DND-41 (cell line): ENCODE measurements at regions not wholly inside any gene's neighbourhood (a gene's known extent, or its start where the extent isn't known, plus 50 kb on each side); places are given as distances from the start of the nearest gene placed in this dataset.
"Not testable (repeated sequence)": the region's sequence is repeated elsewhere in the genome, so short reads cannot be mapped to it uniquely, and the experiment has no call there.

Experiments
- ATAC-seq: fragments of 200-7000 bp; cut with Tn5 transposase; 3 replicates; pipeline ENCODE4 v1.9.1; 2021; ENCODE audit warnings: low read depth; ENCODE audit not compliant: insufficient read depth
- DNase-seq: peaks from one replicate; pipeline ENCODE4 v3.0.0-alpha.2; 2020
- H2AFZ ChIP-seq: 2 replicates; pipeline ENCODE4 v1.6.0; 2012; ENCODE audit warnings: low read depth, low read length
- H3K27ac ChIP-seq: 2 replicates; pipeline ENCODE4 v1.5.1; 2012; ENCODE audit warnings: low read length, inconsistent platforms
- H3K27me3 ChIP-seq: fragments of 200-600 bp; sonication (generic); 2 replicates; pipeline ENCODE4 v1.6.0; 2012; ENCODE audit warnings: low read length, mild to moderate bottlenecking, inconsistent platforms; ENCODE audit not compliant: insufficient read depth, poor library complexity
- H3K36me3 ChIP-seq: 2 replicates; pipeline ENCODE4 v1.5.1; 2012; ENCODE audit warnings: low read length, inconsistent platforms; ENCODE audit not compliant: insufficient read depth
- H3K4me1 ChIP-seq: 2 replicates; pipeline ENCODE4 v1.5.1; 2012; ENCODE audit warnings: mild to moderate bottlenecking, low read length; ENCODE audit not compliant: insufficient read depth
- H3K4me2 ChIP-seq: 2 replicates; pipeline ENCODE4 v1.6.0; 2012; ENCODE audit warnings: mild to moderate bottlenecking, moderate library complexity, low read length, inconsistent platforms; ENCODE audit not compliant: insufficient read depth
- H3K4me3 ChIP-seq, 2 experiments: fragments of 200-600 bp in 1 of 2; shearing (Covaris generic) in 1 of 2; 2 replicates each; pipeline ENCODE4 v1.5.1; 2012 to 2016; ENCODE audit warnings: inconsistent platforms in 2 of 2, low read length in 2 of 2, mild to moderate bottlenecking in 2 of 2, low read depth in 1 of 2, moderate library complexity in 1 of 2
- H3K79me2 ChIP-seq: 2 replicates; pipeline ENCODE4 v1.6.0; 2012; ENCODE audit warnings: low read length, inconsistent platforms; ENCODE audit not compliant: insufficient read depth
- H3K9ac ChIP-seq: 2 replicates; pipeline ENCODE4 v1.6.0; 2012; ENCODE audit warnings: low read depth, mild to moderate bottlenecking, inconsistent platforms, low read length, moderate library complexity
- H3K9me3 ChIP-seq: 2 replicates; pipeline ENCODE4 v1.5.1; 2012; ENCODE audit warnings: low read length, moderate library complexity, mild to moderate bottlenecking, inconsistent platforms; ENCODE audit not compliant: insufficient read depth, severe bottlenecking
- H4K20me1 ChIP-seq: 2 replicates; pipeline ENCODE4 v1.6.0; 2012; ENCODE audit warnings: low read length; ENCODE audit not compliant: insufficient read depth
- EZH2 ChIP-seq: IDR thresholded peaks from 3 replicates; pipeline ENCODE4 v1.6.1; 2012; ENCODE audit warnings: borderline replicate concordance, low read depth, mild to moderate bottlenecking, moderate library complexity, low read length, inconsistent platforms; ENCODE audit not compliant: severe bottlenecking
- TF ChIP-seq, protein P1 (sequence below): IDR thresholded peaks from 2 replicates; pipeline ENCODE4 v1.5.1; 2012; ENCODE audit warnings: borderline replicate concordance, low read length, moderate library complexity, mild to moderate bottlenecking; ENCODE audit not compliant: poor library complexity, severe bottlenecking; ENCODE audit errors: extremely low read depth

DNA sequence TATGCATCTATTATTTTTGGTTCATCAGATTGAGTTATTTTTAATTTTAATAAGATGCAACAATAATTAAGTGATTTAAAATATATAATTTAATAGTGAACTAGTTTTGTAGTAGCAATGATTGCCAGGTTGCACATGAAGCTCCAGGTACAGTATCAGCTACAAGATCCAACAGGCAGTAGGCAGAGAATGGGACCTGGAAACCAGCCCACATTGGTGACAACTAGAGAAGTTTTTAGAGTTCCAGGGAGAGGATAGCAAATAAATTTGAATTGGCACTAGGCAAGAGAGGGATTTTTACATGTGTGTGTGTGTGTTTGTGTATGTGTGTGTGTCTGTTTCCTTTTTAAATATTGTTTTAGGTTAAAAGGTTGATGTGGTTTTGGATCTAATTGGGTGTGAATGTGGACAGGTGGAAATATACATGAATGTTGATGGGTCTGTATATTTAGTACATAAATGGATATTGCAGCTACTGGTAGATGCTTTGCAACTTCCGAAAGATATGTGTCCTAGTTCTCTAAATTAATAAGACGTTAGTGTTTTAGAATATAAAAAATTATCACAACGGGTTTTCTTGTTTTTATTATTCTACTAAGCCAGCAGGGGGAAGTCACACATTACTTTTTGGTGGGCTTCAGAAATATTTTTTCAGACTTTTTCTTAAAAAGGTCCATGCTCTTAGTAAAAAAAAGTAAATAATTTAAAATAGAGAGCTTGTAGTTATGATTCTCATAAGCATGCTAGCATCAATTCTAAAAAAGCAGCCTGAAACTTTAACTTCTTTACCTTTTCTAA, 110.1 kb upstream of the GBE1 start:
- TF ChIP-seq, protein P1, sequence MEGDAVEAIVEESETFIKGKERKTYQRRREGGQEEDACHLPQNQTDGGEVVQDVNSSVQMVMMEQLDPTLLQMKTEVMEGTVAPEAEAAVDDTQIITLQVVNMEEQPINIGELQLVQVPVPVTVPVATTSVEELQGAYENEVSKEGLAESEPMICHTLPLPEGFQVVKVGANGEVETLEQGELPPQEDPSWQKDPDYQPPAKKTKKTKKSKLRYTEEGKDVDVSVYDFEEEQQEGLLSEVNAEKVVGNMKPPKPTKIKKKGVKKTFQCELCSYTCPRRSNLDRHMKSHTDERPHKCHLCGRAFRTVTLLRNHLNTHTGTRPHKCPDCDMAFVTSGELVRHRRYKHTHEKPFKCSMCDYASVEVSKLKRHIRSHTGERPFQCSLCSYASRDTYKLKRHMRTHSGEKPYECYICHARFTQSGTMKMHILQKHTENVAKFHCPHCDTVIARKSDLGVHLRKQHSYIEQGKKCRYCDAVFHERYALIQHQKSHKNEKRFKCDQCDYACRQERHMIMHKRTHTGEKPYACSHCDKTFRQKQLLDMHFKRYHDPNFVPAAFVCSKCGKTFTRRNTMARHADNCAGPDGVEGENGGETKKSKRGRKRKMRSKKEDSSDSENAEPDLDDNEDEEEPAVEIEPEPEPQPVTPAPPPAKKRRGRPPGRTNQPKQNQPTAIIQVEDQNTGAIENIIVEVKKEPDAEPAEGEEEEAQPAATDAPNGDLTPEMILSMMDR, result peak; percentile 51
- no peak for TF ChIP-seq EZH2
- Histone ChIP-seq H3K4me2 (no peak overlapping the region), H3K4me1 (peaks cover 5% of the 10 kb centered on the region), H3K9me3 (no peaks in the 10 kb centered on the region), H3K27ac (no peak overlapping the region), H4K20me1 (no peaks in the 10 kb centered on the region), H2AFZ (no peak overlapping the region; the same call in 1 of the 2 replicates), H3K9ac (no peak overlapping the region), H3K79me2 (no peaks in the 10 kb centered on the region), H3K36me3 (no peaks in the 10 kb centered on the region), H3K4me3 (no peak overlapping the region), H3K27me3 (no peaks in the 10 kb centered on the region)
- no peak for ATAC-seq
- no peak for DNase-seq

DNA sequence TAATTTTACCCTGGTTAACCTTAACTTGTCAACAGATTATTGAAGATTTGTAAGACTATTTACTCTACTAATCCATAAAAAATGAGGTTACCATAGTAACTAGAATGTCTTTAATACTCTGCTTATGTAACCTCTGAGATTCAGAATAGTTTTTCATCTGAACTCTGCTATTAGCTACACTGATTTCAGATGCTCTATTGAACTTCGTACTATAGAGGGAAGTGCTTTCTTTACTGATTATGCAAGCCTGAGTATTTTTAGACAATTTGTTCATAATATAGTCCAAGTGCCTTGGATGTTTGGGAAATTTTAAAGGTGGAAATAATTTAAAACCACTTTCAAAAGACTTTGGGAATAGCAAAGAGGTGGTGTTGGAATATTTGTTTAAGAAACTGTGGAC, 107.9 kb upstream of the GBE1 start:
- TF ChIP-seq EZH2, result no peak
- TF ChIP-seq, protein P1, result no peak
- no peak overlapping the region for H2AFZ ChIP-seq
- DNase-seq, result no peak
- no peak for ATAC-seq
- H3K4me3 ChIP-seq, result no peak overlapping the region
- H3K36me3 ChIP-seq, result no peaks in the 10 kb centered on the region
- peaks cover 9% of the 10 kb centered on the region for H3K4me1 ChIP-seq
- H3K27me3 ChIP-seq, result no peaks in the 10 kb centered on the region
- H3K4me2 ChIP-seq, result no peak overlapping the region
- H4K20me1 ChIP-seq, result no peaks in the 10 kb centered on the region
- H3K9ac ChIP-seq, result no peak overlapping the region
- H3K9me3 ChIP-seq, result no peaks in the 10 kb centered on the region
- H3K27ac ChIP-seq, result no peak overlapping the region
- no peaks in the 10 kb centered on the region for H3K79me2 ChIP-seq

DNA sequence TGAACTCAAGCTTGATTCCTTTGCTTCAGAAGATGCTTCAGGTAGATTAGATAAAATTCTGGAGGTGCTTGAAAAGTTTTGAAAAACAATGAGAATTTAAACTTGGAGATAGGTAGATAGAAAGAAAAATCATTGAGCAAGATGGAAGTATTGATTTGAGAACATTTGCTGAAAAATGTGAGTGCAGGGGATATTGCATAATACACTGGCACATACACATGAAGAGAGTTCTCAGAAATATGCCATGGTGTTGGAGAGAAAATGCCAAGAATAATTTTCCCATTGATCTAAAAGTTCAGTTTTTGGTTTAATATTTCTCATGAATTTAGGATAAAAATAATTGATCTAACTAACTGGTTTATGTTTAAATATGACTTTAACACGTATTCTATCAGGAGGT, 107.2 kb upstream of the GBE1 start:
- H3K9me3 ChIP-seq, result no peaks in the 10 kb centered on the region
- no peaks in the 10 kb centered on the region for H3K79me2 ChIP-seq
- no peak for TF ChIP-seq EZH2
- TF ChIP-seq, protein P1, result no peak
- no peak overlapping the region for H3K9ac ChIP-seq
- H3K4me1 ChIP-seq, result peaks cover 17% of the 10 kb centered on the region
- DNase-seq, result no peak
- H3K4me2 ChIP-seq, result no peak overlapping the region
- H3K27ac ChIP-seq, result no peak overlapping the region
- H3K4me3 ChIP-seq, result no peak overlapping the region
- H3K36me3 ChIP-seq, result no peaks in the 10 kb centered on the region
- H3K27me3 ChIP-seq, result no peaks in the 10 kb centered on the region
- no peak overlapping the region for H2AFZ ChIP-seq
- H4K20me1 ChIP-seq, result no peaks in the 10 kb centered on the region
- no peak for ATAC-seq

DNA sequence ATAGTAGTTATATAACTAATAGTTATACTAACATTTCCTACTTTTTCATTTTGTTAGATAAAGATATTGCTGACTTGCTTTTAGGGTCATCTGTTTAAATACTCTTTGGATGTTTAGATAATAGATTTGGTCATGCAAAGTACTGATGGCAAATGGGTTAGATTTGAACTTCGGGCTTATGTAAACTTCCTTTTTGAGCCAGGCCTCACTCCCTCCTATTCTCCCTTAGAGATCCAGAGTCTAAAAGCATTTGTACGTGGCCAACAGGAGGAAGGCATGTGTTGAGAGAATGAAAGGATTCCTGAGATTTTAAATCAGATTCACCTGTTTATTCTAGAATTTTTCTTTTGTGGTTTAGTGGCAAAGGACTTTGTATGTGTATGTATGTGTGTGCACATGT, 106.4 kb upstream of the GBE1 start:
- Histone ChIP-seq H3K27me3 (no peaks in the 10 kb centered on the region), H3K36me3 (no peaks in the 10 kb centered on the region), H3K27ac (no peak overlapping the region), H3K9me3 (no peaks in the 10 kb centered on the region), H3K9ac (no peak overlapping the region), H3K79me2 (no peaks in the 10 kb centered on the region), H3K4me1 (peaks cover 24% of the 10 kb centered on the region), H4K20me1 (no peaks in the 10 kb centered on the region), H2AFZ (no peak overlapping the region), H3K4me3 (no peak overlapping the region), H3K4me2 (no peak overlapping the region)
- no peak for ATAC-seq
- TF ChIP-seq, protein P1, result no peak
- TF ChIP-seq EZH2, result no peak
- no peak for DNase-seq

DNA sequence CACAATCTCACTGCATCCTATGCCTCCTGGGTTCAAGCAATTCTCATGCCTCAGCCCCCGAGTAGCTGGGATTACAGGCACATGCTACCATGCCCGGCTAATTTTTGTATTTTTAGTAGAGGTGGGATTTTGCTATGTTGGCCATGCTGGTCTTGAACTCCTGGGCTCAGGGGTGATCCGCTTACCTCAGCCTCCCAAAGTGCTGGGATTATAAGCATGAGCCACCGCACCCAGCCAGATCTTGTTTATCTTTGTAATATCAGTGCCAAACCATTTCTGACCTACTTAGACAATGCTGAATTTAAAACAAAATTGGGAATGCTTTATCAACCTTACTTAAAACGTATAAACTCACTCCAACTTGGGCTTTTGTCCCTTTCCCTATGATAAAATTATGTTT, 103.7 kb upstream of the GBE1 start:
- not testable (repeated sequence) for H3K9me3 ChIP-seq, H2AFZ ChIP-seq, H3K79me2 ChIP-seq, H3K27me3 ChIP-seq, H3K36me3 ChIP-seq, H3K4me2 ChIP-seq, DNase-seq, ATAC-seq, H4K20me1 ChIP-seq, H3K9ac ChIP-seq, H3K4me3 ChIP-seq, H3K27ac ChIP-seq
- peaks cover 30% of the 10 kb centered on the region for H3K4me1 ChIP-seq
